ENCODE measurements at regions not wholly inside any gene's neighbourhood (a gene's known extent, or its start where the extent isn't known, plus 50 kb on each side); places are given as distances from the start of the nearest gene placed in this dataset.
A peak's percentile ranks its signal among the peaks of the same experiment; 100 is the strongest.
"Not testable (repeated sequence)": the region's sequence is repeated elsewhere in the genome, so short reads cannot be mapped to it uniquely, and the experiment has no call there.

GRCh38 chr15:69568173-69569009, 115.8 kb downstream of the RPLP1 start:
- no peak for DNase-seq
- Mint-ChIP-seq H3K4me3 (no peak overlapping the region), H3K27me3 (peaks cover 11% of the 10 kb centered on the region), H3K9me3 (no peaks in the 10 kb centered on the region), H3K36me3 (ENCODE audit: low read depth) (no peaks in the 10 kb centered on the region), H3K4me1 (peaks cover 2% of the 10 kb centered on the region), H3K27ac (no peak overlapping the region)
- intact Hi-C loops (cut with micrococcal nuclease): no loop called here

DNA sequence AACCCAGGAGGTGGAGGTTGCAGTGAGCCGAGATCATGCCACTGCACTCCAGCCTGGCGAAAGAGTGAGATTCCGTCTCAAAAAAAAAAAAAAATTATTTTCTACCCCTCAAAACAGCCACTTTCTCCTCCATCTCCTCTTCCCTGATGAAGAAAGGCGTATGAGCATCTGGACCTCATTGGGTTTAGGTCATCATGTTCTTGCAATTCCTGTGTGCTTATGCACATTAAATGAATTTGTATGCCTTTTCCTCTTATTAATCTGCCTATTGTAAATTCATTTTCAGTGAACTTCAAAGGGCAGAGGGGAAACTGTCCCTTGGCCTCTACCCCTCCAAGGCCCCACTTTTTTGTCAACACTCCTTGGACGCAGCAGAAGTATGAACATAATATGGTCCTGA, 117.8 kb downstream of the RPLP1 start:
- no peak for DNase-seq
- Mint-ChIP-seq H3K4me1 (peaks cover 19% of the 10 kb centered on the region), H3K27ac (no peak overlapping the region), H3K9me3 (no peaks in the 10 kb centered on the region), H3K4me3 (no peak overlapping the region), H3K27me3 (peaks cover 10% of the 10 kb centered on the region), H3K36me3 (ENCODE audit: low read depth) (no peaks in the 10 kb centered on the region)
- intact Hi-C loops (cut with micrococcal nuclease): loop anchor here (10.0 kb wide), 1 partner anchor 104 kb away; no protein-coding TSS in a partner anchor

- no peaks in the 10 kb centered on the region for H3K9me3 Mint-ChIP-seq
Measured at GRCh38 chr15:69570997-69571396, 118.4 kb downstream of the RPLP1 start.

DNA sequence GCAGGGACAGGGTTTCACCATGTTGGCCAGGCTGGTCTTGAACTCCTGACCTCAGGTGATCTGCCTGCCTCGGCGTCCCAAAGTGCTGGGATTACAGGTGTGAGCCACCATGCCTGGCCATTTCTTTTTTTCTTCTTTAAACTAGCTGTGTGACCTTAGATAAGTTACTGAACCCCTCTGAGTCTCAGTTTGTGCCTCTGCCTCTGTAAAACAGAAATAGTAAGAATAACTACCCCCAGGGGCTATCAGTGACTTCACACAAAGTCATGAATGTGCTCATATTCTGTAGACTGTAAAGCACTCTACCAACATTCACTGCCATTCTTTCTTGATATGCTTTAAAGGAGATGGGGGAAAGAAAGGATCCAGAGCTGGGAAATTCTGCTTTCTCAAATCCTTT, 120.7 kb downstream of the RPLP1 start:
- not testable (repeated sequence) for H3K4me3 Mint-ChIP-seq; H3K36me3 Mint-ChIP-seq (ENCODE audit: low read depth); DNase-seq; H3K9me3 Mint-ChIP-seq
- intact Hi-C loops (cut with micrococcal nuclease): loop anchor here (10.0 kb wide), 1 partner anchor 102 kb away; no protein-coding TSS in a partner anchor
- peaks cover 11% of the 10 kb centered on the region for H3K27me3 Mint-ChIP-seq
- H3K4me1 Mint-ChIP-seq: peaks cover 36% of the 10 kb centered on the region
- peak overlapping the region; percentile 70 for H3K27ac Mint-ChIP-seq

More at GRCh38 chr15:69570997-69571396, 118.4 kb downstream of the RPLP1 start:
- H3K27ac Mint-ChIP-seq: no peak overlapping the region
- H3K27me3 Mint-ChIP-seq: peaks cover 10% of the 10 kb centered on the region
- H3K36me3 Mint-ChIP-seq (ENCODE audit: low read depth): no peaks in the 10 kb centered on the region
- H3K4me1 Mint-ChIP-seq: peaks cover 22% of the 10 kb centered on the region
- intact Hi-C loops (cut with micrococcal nuclease): loop anchor here (10.0 kb wide), 1 partner anchor 104 kb away; no protein-coding TSS in a partner anchor
- DNase-seq: no peak
- H3K4me3 Mint-ChIP-seq: no peak overlapping the region

GRCh38 chr15:69573815-69574475, 121.3 kb downstream of the RPLP1 start:
- Mint-ChIP-seq H3K4me1 (peaks cover 39% of the 10 kb centered on the region), H3K27me3 (peaks cover 15% of the 10 kb centered on the region), H3K9me3 (no peaks in the 10 kb centered on the region), H3K4me3 (peak overlapping the region; percentile 38), H3K36me3 (ENCODE audit: low read depth) (no peaks in the 10 kb centered on the region), H3K27ac (peak overlapping the region; percentile 70)
- DNase-seq: peak; percentile 68
- intact Hi-C loops (cut with micrococcal nuclease): loop anchor here (1.0 to 10.0 kb wide), 6 partner anchors 95 to 918 kb away; partner anchors contain the start of gene TLE3

- Mint-ChIP-seq H3K4me3 (no peak overlapping the region), H3K27ac (peak overlapping the region; percentile 52), H3K27me3 (peaks cover 12% of the 10 kb centered on the region), H3K9me3 (no peaks in the 10 kb centered on the region), H3K36me3 (ENCODE audit: low read depth) (no peaks in the 10 kb centered on the region), H3K4me1 (peaks cover 39% of the 10 kb centered on the region)
- DNase-seq: peak; percentile 58
- intact Hi-C loops (cut with micrococcal nuclease): loop anchor here (1.0 to 10.0 kb wide), 6 partner anchors 96 to 918 kb away; partner anchors contain the start of gene TLE3
Measured at GRCh38 chr15:69574506-69574905, 121.9 kb downstream of the RPLP1 start.

DNA sequence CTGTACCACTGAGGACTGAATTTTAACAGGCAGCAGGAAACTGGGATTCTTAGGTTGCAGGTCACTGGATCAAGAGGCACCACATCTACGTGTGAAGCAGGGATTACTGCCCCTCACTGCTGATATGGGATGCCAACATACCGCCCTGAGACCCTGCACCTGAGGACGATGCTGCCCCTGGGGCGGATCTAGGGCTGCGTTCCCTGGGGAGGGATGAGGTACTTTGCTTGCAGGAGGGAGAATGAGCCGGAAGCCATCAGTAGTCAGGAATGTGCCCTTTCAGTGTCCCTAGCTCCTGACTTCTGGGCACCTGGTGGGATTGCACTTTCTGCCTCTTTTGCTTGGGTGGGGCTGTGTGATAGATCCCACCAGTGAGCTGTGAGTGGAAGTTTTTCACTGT, 122.8 kb downstream of the RPLP1 start:
- Mint-ChIP-seq H3K36me3 (ENCODE audit: low read depth) (no peaks in the 10 kb centered on the region), H3K4me1 (peaks cover 39% of the 10 kb centered on the region), H3K9me3 (no peaks in the 10 kb centered on the region), H3K4me3 (no peak overlapping the region), H3K27me3 (peaks cover 12% of the 10 kb centered on the region), H3K27ac (no peak overlapping the region)
- intact Hi-C loops (cut with micrococcal nuclease): loop anchor here (2.0 to 10.0 kb wide), 4 partner anchors 97 to 521 kb away; partner anchors contain the start of gene TLE3
- no peak for DNase-seq

GRCh38 chr15:69576035-69576526, 123.5 kb downstream of the RPLP1 start:
- H3K27ac Mint-ChIP-seq: peak overlapping the region; percentile 30
- H3K36me3 Mint-ChIP-seq (ENCODE audit: low read depth): no peaks in the 10 kb centered on the region
- H3K9me3 Mint-ChIP-seq: no peaks in the 10 kb centered on the region
- H3K4me1 Mint-ChIP-seq: peaks cover 39% of the 10 kb centered on the region
- intact Hi-C loops (cut with micrococcal nuclease): loop anchor here (5.0 to 10.0 kb wide), 2 partner anchors 99 to 151 kb away; no protein-coding TSS in a partner anchor
- peaks cover 9% of the 10 kb centered on the region for H3K27me3 Mint-ChIP-seq
- no peak overlapping the region for H3K4me3 Mint-ChIP-seq
- peak; percentile 87 for DNase-seq

DNA sequence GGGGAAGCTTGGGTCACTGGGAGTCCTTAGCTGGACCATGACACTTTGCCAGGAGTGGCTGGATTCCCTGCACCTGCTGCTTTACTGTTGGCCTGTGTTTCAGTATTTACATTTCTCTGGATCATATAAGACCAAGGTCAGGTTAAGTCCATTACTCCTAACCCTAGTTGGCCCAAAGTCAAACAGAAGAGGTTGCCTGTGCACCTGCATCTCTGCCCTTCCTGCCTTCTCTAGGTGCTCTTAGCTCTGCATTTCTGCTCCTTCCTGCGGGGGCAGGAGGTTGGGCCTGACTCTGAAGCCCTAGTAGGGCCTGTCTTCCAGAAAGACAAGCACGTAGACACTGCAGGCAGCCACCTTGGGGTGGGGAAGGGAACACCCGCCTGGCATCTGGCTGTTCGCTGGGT, 124.3 kb downstream of the RPLP1 start:
- Mint-ChIP-seq H3K4me3 (no peak overlapping the region), H3K4me1 (peaks cover 39% of the 10 kb centered on the region), H3K9me3 (no peaks in the 10 kb centered on the region), H3K27ac (no peak overlapping the region), H3K27me3 (peaks cover 9% of the 10 kb centered on the region), H3K36me3 (ENCODE audit: low read depth) (no peaks in the 10 kb centered on the region)
- DNase-seq: peak; percentile 63
- intact Hi-C loops (cut with micrococcal nuclease): loop anchor here (5.0 to 10.0 kb wide), 2 partner anchors 98 to 150 kb away; no protein-coding TSS in a partner anchor

GRCh38 chr15:69577397-69577796, 124.8 kb downstream of the RPLP1 start:
- Mint-ChIP-seq H3K27me3 (peaks cover 9% of the 10 kb centered on the region), H3K9me3 (no peaks in the 10 kb centered on the region), H3K4me1 (peaks cover 39% of the 10 kb centered on the region), H3K4me3 (no peak overlapping the region), H3K27ac (no peak overlapping the region), H3K36me3 (ENCODE audit: low read depth) (no peaks in the 10 kb centered on the region)
- DNase-seq: no peak
- intact Hi-C loops (cut with micrococcal nuclease): loop anchor here (5.0 to 10.0 kb wide), 2 partner anchors 97 to 150 kb away; no protein-coding TSS in a partner anchor

DNA sequence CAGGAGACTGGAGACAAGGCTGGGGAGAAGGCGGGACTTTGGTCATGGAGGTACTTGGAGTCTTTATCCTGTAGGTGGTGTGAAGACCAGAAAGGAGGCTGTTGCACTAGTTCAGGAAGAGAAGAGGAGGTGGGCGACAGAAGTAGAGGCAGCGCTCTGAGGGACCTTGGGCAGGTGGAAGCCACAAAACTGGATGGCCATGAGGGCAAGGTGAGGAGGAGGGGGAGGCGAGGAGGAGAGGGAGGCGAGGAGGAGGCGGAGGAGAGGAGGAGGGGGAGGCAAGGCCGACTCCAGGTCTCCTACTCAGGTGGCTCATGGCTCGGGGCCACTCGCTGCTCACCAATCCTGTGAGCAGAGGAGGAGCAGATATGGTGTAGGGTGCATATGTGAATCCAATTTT, 125.6 kb downstream of the RPLP1 start:
- intact Hi-C loops (cut with micrococcal nuclease): loop anchor here (5.0 to 10.0 kb wide), 2 partner anchors 97 to 149 kb away; no protein-coding TSS in a partner anchor

DNA sequence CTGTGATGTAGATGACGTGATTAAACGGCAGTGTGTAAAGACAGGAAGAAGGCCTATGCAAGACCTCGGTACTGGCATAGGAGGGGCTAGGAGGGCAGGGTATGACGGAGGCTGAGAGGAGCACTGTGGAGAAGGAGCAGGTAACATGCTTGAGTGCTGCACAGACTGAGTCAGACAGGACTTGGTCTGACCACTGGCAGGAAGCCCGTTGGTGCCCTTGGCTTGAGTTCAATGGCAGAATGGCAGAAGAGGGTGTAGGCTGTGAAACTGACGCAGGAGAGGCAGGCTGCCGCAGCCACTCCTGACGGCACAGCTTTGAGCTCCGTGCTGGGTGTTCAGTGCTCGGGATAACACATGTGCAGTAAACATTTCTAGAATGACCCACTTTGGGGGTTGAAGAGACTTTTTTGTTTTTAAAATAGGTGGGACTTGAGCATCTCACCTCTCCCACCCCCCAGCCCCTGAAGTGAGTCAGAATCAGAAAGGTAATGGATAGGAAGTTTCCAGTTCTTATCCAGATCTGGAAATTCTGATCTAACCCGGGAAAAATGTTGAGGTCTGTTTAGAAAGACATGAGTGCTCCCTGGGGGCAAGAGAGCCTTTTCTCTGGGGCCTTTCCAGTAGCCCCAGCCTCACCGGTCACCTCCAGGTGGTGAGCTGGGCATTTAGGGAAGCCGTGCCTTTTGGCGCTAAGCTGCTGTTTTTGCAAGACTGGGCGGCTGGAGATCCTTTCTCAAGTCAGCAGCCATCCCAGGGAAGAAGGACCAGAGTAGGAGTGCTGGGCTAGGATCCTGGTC, 126.4 kb downstream of the RPLP1 start:
- intact Hi-C loops (cut with micrococcal nuclease): loop anchor here (5.0 to 10.0 kb wide), 2 partner anchors 96 to 148 kb away; no protein-coding TSS in a partner anchor
- Mint-ChIP-seq H3K27me3 (peaks cover 9% of the 10 kb centered on the region), H3K4me1 (peaks cover 40% of the 10 kb centered on the region), H3K4me3 (no peak overlapping the region), H3K27ac (no peak overlapping the region), H3K36me3 (ENCODE audit: low read depth) (no peaks in the 10 kb centered on the region), H3K9me3 (no peaks in the 10 kb centered on the region)
- no peak for DNase-seq

More for the DNA sequence above, 125.6 kb downstream of the RPLP1 start:
- H3K27me3 Mint-ChIP-seq: peaks cover 9% of the 10 kb centered on the region
- H3K36me3 Mint-ChIP-seq (ENCODE audit: low read depth): no peaks in the 10 kb centered on the region
- peaks cover 39% of the 10 kb centered on the region for H3K4me1 Mint-ChIP-seq
- no peak overlapping the region for H3K4me3 Mint-ChIP-seq
- no peak overlapping the region for H3K27ac Mint-ChIP-seq
- DNase-seq: no peak
- H3K9me3 Mint-ChIP-seq: no peaks in the 10 kb centered on the region

All from activated CD4-positive, alpha-beta T cell treated with anti-CD3 and anti-CD28 coated beads, Interleukin-2, amount 10 ng/mL, durations not matched to agents 24 days and 14 days (primary cell).